Hepatocyte (in vitro differentiated cells): ENCODE measurements at regions not wholly inside any gene's neighbourhood (a gene's known extent, or its start where the extent isn't known, plus 50 kb on each side); places are given as distances from the start of the nearest gene placed in this dataset.

Experiments used
- DNase-seq: peaks from one replicate; pipeline ENCODE4 v3.0.0-alpha.2; 2016; ENCODE audit warnings: low spot score
- H2AFZ ChIP-seq: fragments of 200-600 bp; sonication (generic); 2 replicates; pipeline ENCODE4 v1.6.0; 2016; ENCODE audit warnings: antibody characterized with exemption, mild to moderate bottlenecking
- H3K27ac ChIP-seq: fragments of 200-600 bp; sonication (generic); 2 replicates; pipeline ENCODE4 v1.5.1; 2016; ENCODE audit warnings: mild to moderate bottlenecking
- H3K27me3 ChIP-seq: fragments of 200-600 bp; sonication (generic); 2 replicates; pipeline ENCODE4 v1.6.1; 2016
- H3K36me3 ChIP-seq: fragments of 200-600 bp; sonication (generic); replicated peaks from 2 replicates; pipeline ENCODE4 v1.5.1; 2016; ENCODE audit warnings: low read depth; ENCODE audit not compliant: insufficient read depth
- H3K4me1 ChIP-seq: fragments of 200-600 bp; sonication (generic); 2 replicates; pipeline ENCODE4 v1.5.1; 2016; ENCODE audit warnings: mild to moderate bottlenecking, moderate library complexity; ENCODE audit not compliant: insufficient read depth
- H3K4me2 ChIP-seq: fragments of 200-600 bp; sonication (generic); 2 replicates; pipeline ENCODE4 v1.6.0; 2016
- H3K4me3 ChIP-seq: fragments of 200-600 bp; sonication (generic); 2 replicates; pipeline ENCODE4 v1.5.1; 2016; ENCODE audit warnings: mild to moderate bottlenecking
- H3K79me2 ChIP-seq: fragments of 200-600 bp; sonication (generic); 2 replicates; pipeline ENCODE4 v1.6.0; 2017; ENCODE audit warnings: mild to moderate bottlenecking
- H3K9me2 ChIP-seq: fragments of 200-600 bp; sonication (generic); replicated peaks from 2 replicates; pipeline ENCODE4 v1.6.0; 2017; ENCODE audit warnings: mild to moderate bottlenecking; ENCODE audit not compliant: insufficient read depth
- H3K9me3 ChIP-seq: fragments of 200-600 bp; sonication (generic); 2 replicates; pipeline ENCODE4 v1.5.1; 2016; ENCODE audit warnings: low read depth, mild to moderate bottlenecking
- H4K20me1 ChIP-seq: fragments of 200-600 bp; sonication (generic); 2 replicates; pipeline ENCODE4 v1.6.0; 2016; ENCODE audit warnings: mild to moderate bottlenecking; ENCODE audit not compliant: insufficient read depth, poor library complexity, severe bottlenecking
- EZH2 ChIP-seq: fragments of 200-600 bp; sonication (generic); IDR thresholded peaks from 2 replicates; pipeline ENCODE4 v1.6.1; 2016; ENCODE audit warnings: antibody characterized with exemption, mild to moderate bottlenecking, borderline replicate concordance
- EZH2phosphoT487 ChIP-seq: fragments of 200-600 bp; sonication (generic); IDR thresholded peaks from one replicate; pipeline ENCODE4 v1.6.1; 2018; ENCODE audit warnings: antibody characterized with exemption, mild to moderate bottlenecking, low read depth, moderate library complexity; ENCODE audit not compliant: unreplicated experiment, severe bottlenecking
- WGBS: methylation state at CpG from one replicate; pipeline ENCODE4 v1.1.6; 2016; ENCODE audit warnings: low lambda C conversion rate; ENCODE audit errors: missing lambda C conversion rate; 5-methylcytosine and 5-hydroxymethylcytosine counted together
- TF ChIP-seq, protein P1 (sequence below): fragments of 200-600 bp; sonication (generic); IDR thresholded peaks from 2 replicates; pipeline ENCODE4 v1.5.1; 2016; ENCODE audit warnings: antibody characterized with exemption, mild to moderate bottlenecking; ENCODE audit not compliant: poor library complexity

GRCh38 chr9:592733-593132 lies 248.8 kb upstream of the DMRT1 start:
- Histone ChIP-seq H3K9me2 (no peaks in the 10 kb centered on the region), H3K4me3 (no peak overlapping the region), H2AFZ (no peak overlapping the region), H3K36me3 (no peaks in the 10 kb centered on the region), H4K20me1 (no peaks in the 10 kb centered on the region), H3K9me3 (peaks cover 6% of the 10 kb centered on the region), H3K27ac (no peak overlapping the region), H3K4me2 (no peak overlapping the region), H3K79me2 (no peaks in the 10 kb centered on the region), H3K4me1 (no peaks in the 10 kb centered on the region), H3K27me3 (no peaks in the 10 kb centered on the region)
- DNase-seq = no peak
- TF ChIP-seq EZH2phosphoT487 (no peak), EZH2 (no peak)
- TF ChIP-seq, protein P1, sequence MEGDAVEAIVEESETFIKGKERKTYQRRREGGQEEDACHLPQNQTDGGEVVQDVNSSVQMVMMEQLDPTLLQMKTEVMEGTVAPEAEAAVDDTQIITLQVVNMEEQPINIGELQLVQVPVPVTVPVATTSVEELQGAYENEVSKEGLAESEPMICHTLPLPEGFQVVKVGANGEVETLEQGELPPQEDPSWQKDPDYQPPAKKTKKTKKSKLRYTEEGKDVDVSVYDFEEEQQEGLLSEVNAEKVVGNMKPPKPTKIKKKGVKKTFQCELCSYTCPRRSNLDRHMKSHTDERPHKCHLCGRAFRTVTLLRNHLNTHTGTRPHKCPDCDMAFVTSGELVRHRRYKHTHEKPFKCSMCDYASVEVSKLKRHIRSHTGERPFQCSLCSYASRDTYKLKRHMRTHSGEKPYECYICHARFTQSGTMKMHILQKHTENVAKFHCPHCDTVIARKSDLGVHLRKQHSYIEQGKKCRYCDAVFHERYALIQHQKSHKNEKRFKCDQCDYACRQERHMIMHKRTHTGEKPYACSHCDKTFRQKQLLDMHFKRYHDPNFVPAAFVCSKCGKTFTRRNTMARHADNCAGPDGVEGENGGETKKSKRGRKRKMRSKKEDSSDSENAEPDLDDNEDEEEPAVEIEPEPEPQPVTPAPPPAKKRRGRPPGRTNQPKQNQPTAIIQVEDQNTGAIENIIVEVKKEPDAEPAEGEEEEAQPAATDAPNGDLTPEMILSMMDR = no peak
- 96% methylated on average over 3 of the region's 3 CpGs for WGBS

DNA sequence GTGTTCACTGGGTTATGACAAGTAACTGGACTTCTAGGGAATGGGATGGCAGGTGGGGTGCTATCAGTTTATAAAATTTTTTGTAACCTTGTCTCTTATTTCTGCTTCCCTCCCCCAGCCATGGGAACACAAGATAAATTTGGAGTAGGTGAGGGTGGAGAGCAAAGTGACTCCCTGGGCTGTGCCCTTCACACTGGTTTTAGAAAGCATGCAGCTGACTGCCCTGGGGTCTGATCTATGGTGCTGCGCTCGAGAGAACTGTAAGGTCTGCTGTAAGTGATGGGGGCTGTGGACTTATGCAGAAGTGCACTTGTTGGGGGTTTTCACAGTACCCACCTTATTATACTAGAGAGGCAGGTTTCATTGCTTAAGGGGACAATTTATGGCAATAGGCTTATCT lies 247.7 kb upstream of the DMRT1 start:
- TF ChIP-seq EZH2phosphoT487 (no peak), EZH2 (no peak)
- TF ChIP-seq, protein P1 = no peak
- H3K79me2 ChIP-seq = no peaks in the 10 kb centered on the region
- no peak overlapping the region for H3K4me3 ChIP-seq
- no peak overlapping the region for H2AFZ ChIP-seq
- no peaks in the 10 kb centered on the region for H3K9me2 ChIP-seq
- H3K4me1 ChIP-seq = no peaks in the 10 kb centered on the region
- H3K9me3 ChIP-seq = peaks cover 6% of the 10 kb centered on the region
- H4K20me1 ChIP-seq = no peaks in the 10 kb centered on the region
- no peaks in the 10 kb centered on the region for H3K36me3 ChIP-seq
- no peak overlapping the region for H3K27ac ChIP-seq
- DNase-seq = no peak
- 85% methylated on average over 2 of the region's 2 CpGs for WGBS
- no peaks in the 10 kb centered on the region for H3K27me3 ChIP-seq
- no peak overlapping the region for H3K4me2 ChIP-seq

GRCh38 chr9:596703-597102 lies 244.8 kb upstream of the DMRT1 start:
- Histone ChIP-seq H3K27ac (no peak overlapping the region), H2AFZ (no peak overlapping the region), H3K4me1 (no peaks in the 10 kb centered on the region), H3K9me2 (no peaks in the 10 kb centered on the region), H3K4me2 (no peak overlapping the region), H4K20me1 (no peaks in the 10 kb centered on the region), H3K79me2 (no peaks in the 10 kb centered on the region), H3K27me3 (no peaks in the 10 kb centered on the region), H3K9me3 (peaks cover 6% of the 10 kb centered on the region), H3K36me3 (no peaks in the 10 kb centered on the region), H3K4me3 (no peak overlapping the region)
- DNase-seq = no peak
- TF ChIP-seq, protein P1 = no peak
- TF ChIP-seq EZH2phosphoT487 = no peak
- TF ChIP-seq EZH2 = no peak
- WGBS = 86% methylated on average over 2 of the region's 2 CpGs

GRCh38 chr9:600006-600405 lies 241.5 kb upstream of the DMRT1 start:
- no peaks in the 10 kb centered on the region for H3K9me2 ChIP-seq
- H2AFZ ChIP-seq = no peak overlapping the region
- no peak overlapping the region for H3K4me3 ChIP-seq
- no peak for DNase-seq
- H3K79me2 ChIP-seq = no peaks in the 10 kb centered on the region
- no peaks in the 10 kb centered on the region for H3K9me3 ChIP-seq
- H3K36me3 ChIP-seq = no peaks in the 10 kb centered on the region
- no peaks in the 10 kb centered on the region for H3K27me3 ChIP-seq
- no peaks in the 10 kb centered on the region for H3K4me1 ChIP-seq
- H3K4me2 ChIP-seq = no peak overlapping the region
- WGBS = 94% methylated on average over 3 of the region's 3 CpGs
- TF ChIP-seq EZH2 = no peak
- no peak for TF ChIP-seq EZH2phosphoT487
- TF ChIP-seq, protein P1 = no peak
- no peaks in the 10 kb centered on the region for H4K20me1 ChIP-seq
- H3K27ac ChIP-seq = no peak overlapping the region
